Psoas muscle (tissue), 7 donors: ENCODE measurements at regions not wholly inside any gene's neighbourhood (a gene's known extent, or its start where the extent isn't known, plus 50 kb on each side); places are given as distances from the start of the nearest gene placed in this dataset.

Source experiments
- ATAC-seq, 4 donors: fragments of 200-7000 bp; cut with Tn5 transposase; one replicate each; pipeline ENCODE4 v1.9.1; 2020; ENCODE audit warnings: moderate library complexity in 3 of 4, mild to moderate bottlenecking in 2 of 4
- DNase-seq, 2 donors: peaks; one replicate each; pipeline ENCODE4 v3.0.0-alpha.2; 2020
- H3K27ac ChIP-seq: fragments of 200-600 bp; one replicate; pipeline ENCODE4 v1.8.0; 2022
- H3K27me3 ChIP-seq, 3 donors: fragments of 200-600 bp in 1 of 3; one replicate each; pipeline versions ENCODE4 v1.6.1 to v1.8.0; 2013 to 2022; ENCODE audit warnings: low read length in 2 of 3, mild to moderate bottlenecking in 2 of 3, moderate library complexity in 1 of 3; ENCODE audit not compliant: insufficient read depth in 3 of 3
- H3K36me3 ChIP-seq, 2 donors: fragments of 200-600 bp in 1 of 2; one replicate each; pipeline versions ENCODE4 v1.6.1 to v1.8.0; 2013 to 2022; ENCODE audit warnings: low read depth in 1 of 2, mild to moderate bottlenecking in 1 of 2, moderate library complexity in 1 of 2; ENCODE audit not compliant: insufficient read depth in 1 of 2
- H3K4me1 ChIP-seq: fragments of 200-600 bp; one replicate; pipeline ENCODE4 v1.8.0; 2022
- H3K4me3 ChIP-seq: fragments of 200-600 bp; one replicate; pipeline ENCODE4 v1.8.0; 2022; ENCODE audit warnings: mild to moderate bottlenecking
- H3K9me3 ChIP-seq: fragments of 200-600 bp; one replicate; pipeline ENCODE4 v1.8.0; 2022
- WGBS, 3 donors: extraction: QIAGEN DNeasy Blood & Tissue Kit; methylation state at CpG; one replicate each; pipeline versions ENCODE4 v1.1.6 to v1.1.7; 2013; 5-methylcytosine and 5-hydroxymethylcytosine counted together
- intact Hi-C, 2 donors: fragments of 100-400 bp; cut with DNase I; formaldehyde crosslinking; loops; one replicate each; pipeline versions ENCODE4 v1.11.0 to v1.14.2; 2022
- TF ChIP-seq, protein P1 (sequence below): fragments of 200-600 bp; IDR thresholded peaks from one replicate; pipeline ENCODE4 v1.8.0; 2022; ENCODE audit warnings: antibody characterized with exemption
- donor health status: healthy with polysubstance abuse.
- donor health status: DM: no; HTN: no; CAD: no; lungs with moderate emphysema.
- donor health status: Bipolar disorder and iron deficiency.
- donor health status: healthy.
- donor health status: DM: yes; HTN: yes; CAD: no.
- donor health status: DM: no; HTN: no; CAD: no.
- donor health status: DM: yes; HTN: yes; CAD: no.

DNA sequence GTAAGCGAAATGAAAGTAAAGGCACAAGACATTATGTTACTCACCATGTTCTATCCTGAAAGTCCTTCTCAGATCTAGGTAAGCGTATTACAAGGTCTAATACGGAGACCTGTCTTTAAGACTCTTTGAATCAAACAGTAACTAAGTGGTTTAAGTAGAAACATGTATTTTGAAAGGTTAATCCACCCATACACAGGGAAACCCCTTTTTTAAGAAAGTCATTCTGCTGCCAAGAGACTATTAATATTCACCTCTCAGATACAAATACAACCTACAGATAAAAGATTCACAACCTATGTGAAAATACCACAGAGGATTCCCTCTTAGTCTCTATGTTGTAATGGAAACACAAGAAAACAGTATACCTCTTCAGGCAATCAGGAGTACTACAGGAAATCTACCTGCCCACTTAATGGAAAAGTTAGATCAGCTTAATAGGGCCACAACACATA is 63.2 kb upstream of the TNIP3 start:
- 92 to 97% (median 94%) methylated on average over 3 of the region's 3 CpGs for WGBS, 3 donors
- TF ChIP-seq, protein P1, sequence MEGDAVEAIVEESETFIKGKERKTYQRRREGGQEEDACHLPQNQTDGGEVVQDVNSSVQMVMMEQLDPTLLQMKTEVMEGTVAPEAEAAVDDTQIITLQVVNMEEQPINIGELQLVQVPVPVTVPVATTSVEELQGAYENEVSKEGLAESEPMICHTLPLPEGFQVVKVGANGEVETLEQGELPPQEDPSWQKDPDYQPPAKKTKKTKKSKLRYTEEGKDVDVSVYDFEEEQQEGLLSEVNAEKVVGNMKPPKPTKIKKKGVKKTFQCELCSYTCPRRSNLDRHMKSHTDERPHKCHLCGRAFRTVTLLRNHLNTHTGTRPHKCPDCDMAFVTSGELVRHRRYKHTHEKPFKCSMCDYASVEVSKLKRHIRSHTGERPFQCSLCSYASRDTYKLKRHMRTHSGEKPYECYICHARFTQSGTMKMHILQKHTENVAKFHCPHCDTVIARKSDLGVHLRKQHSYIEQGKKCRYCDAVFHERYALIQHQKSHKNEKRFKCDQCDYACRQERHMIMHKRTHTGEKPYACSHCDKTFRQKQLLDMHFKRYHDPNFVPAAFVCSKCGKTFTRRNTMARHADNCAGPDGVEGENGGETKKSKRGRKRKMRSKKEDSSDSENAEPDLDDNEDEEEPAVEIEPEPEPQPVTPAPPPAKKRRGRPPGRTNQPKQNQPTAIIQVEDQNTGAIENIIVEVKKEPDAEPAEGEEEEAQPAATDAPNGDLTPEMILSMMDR: no peak
- H3K9me3 ChIP-seq: no peaks in the 10 kb centered on the region
- intact Hi-C loops: no loop called here
- H3K36me3 ChIP-seq: no peaks in the 10 kb centered on the region
- ATAC-seq (no peak), DNase-seq (no peak)
- no peak overlapping the region for H3K27ac ChIP-seq
- H3K4me1 ChIP-seq: no peaks in the 10 kb centered on the region
- no peaks in the 10 kb centered on the region for H3K27me3 ChIP-seq
- H3K4me3 ChIP-seq: no peak overlapping the region

DNA sequence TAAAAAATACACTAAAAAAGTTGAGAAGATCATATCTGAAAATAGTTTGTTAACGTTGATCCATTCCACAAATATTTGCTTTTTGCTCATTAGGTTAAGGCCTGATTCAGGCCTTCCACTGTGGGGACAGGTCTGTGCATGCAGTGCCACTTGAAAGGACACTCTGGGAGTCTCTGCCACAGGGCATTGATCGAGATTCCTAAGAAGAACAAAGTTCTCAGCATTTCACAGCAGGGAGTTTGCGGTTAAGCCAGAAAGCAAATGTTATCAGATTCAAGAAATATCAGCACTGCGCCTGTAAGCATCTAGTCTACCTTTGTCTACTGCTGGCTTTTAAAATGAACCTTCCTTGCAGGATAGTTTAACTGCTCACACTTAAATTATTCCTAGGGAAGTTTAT is 62.2 kb upstream of the TNIP3 start:
- Histone ChIP-seq H3K36me3 (no peaks in the 10 kb centered on the region), H3K4me3 (no peak overlapping the region), H3K27ac (no peak overlapping the region), H3K27me3 (no peaks in the 10 kb centered on the region), H3K9me3 (no peaks in the 10 kb centered on the region), H3K4me1 (no peaks in the 10 kb centered on the region)
- TF ChIP-seq, protein P1: no peak
- intact Hi-C loops: no loop called here
- WGBS, 3 donors: 80 to 84% (median 82%) methylated on average over 4 of the region's 4 CpGs
- ATAC-seq (no peak), DNase-seq (no peak)

DNA sequence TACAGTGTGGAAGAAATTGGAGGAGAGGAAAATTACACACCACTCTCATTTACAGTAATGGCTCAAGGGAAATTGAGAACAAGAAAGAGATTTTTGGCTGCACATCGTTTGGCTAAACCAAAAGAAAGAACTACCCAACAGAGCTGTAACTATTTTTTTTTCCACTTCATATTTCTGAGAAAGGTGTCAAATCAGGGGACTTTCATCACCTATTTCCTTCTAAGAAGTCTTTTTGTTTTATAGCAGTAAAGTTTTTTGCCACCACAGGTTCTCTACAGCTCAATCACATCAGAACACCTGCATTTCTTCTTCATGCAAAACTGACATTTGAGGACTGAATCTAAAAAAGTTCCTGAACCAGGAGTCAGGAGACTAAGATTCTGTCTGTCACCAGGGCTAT is 57.5 kb upstream of the TNIP3 start:
- 19 to 27% (median 24%) methylated on average over 1 of the region's 1 CpG for WGBS, 3 donors

DNA sequence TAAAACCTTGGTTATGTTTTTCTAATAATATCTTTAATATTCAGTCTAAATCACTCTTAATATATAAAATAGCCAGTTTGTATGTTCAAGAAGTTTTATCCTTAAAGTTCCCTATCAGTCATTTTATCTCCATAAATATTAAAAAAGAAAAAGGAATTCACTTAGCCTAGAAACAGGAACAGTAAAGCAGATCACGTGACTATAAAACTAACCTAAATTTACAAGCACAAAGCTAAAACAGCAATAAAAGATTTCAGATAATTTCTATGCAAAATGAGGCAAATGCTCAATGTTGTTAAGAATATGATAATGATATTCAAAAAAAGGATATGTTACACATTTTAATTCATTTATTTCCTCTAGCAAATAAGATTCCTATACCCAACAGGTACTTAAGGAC is 57.1 kb upstream of the TNIP3 start:
- Histone ChIP-seq H3K9me3 (no peaks in the 10 kb centered on the region), H3K36me3 (no peaks in the 10 kb centered on the region), H3K4me1 (no peaks in the 10 kb centered on the region), H3K4me3 (no peak overlapping the region), H3K27ac (no peak overlapping the region), H3K27me3 (no peaks in the 10 kb centered on the region)
- DNase-seq (no peak), ATAC-seq (no peak)
- intact Hi-C loops: no loop called here
- TF ChIP-seq, protein P1: no peak
- 85 to 91% (median 86%) methylated on average over 1 of the region's 1 CpG for WGBS, 3 donors

More for the DNA sequence above, 57.5 kb upstream of the TNIP3 start:
- Histone ChIP-seq H3K27ac (no peak overlapping the region), H3K9me3 (no peaks in the 10 kb centered on the region), H3K36me3 (no peaks in the 10 kb centered on the region), H3K4me3 (no peak overlapping the region), H3K27me3 (no peaks in the 10 kb centered on the region), H3K4me1 (no peaks in the 10 kb centered on the region)
- TF ChIP-seq, protein P1: no peak
- DNase-seq (no peak), ATAC-seq (no peak)
- intact Hi-C loops: no loop called here

DNA sequence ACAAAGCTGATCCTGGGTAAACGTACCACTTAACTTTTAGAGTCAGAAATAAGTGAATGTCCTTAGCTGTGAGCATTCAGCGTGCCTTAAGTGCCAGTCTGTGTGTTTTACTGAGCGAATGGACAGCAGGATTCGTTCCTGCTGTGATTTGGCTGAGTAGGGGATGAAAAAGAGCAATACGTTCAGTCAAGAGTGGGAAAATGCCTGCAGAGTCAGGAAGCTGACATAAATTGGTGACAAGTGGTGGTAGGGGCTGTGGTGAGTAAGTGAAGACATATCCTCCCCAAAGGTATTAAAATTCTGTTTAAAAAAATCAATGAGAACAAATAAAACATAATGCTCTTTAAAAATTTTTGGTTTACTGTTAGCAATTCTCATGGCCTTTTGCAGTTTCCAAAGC is 56.6 kb upstream of the TNIP3 start:
- Histone ChIP-seq H3K4me1 (no peaks in the 10 kb centered on the region), H3K27me3 (no peaks in the 10 kb centered on the region), H3K36me3 (no peaks in the 10 kb centered on the region), H3K4me3 (no peak overlapping the region), H3K27ac (no peak overlapping the region), H3K9me3 (no peaks in the 10 kb centered on the region)
- 67 to 71% (median 68%) methylated on average over 5 of the region's 5 CpGs for WGBS, 3 donors
- DNase-seq (no peak), ATAC-seq (no peak)
- TF ChIP-seq, protein P1: no peak
- intact Hi-C loops: no loop called here
